ENCODE measurements at regions not wholly inside any gene's neighbourhood (a gene's known extent, or its start where the extent isn't known, plus 50 kb on each side); places are given as distances from the start of the nearest gene placed in this dataset.

GRCh38 chr20:55472704-55473103 lies 532.6 kb downstream of the CBLN4 start:
- H3K36me3 ChIP-seq (ENCODE audit: control insufficient read depth in 1 of 2, insufficient read depth in 2 of 2, low read length in 2 of 2) = no peaks in the 10 kb centered on the region
- no peaks in the 10 kb centered on the region for H3K4me1 ChIP-seq (ENCODE audit: control insufficient read depth in 1 of 2, insufficient read depth in 2 of 2, low read length in 2 of 2)
- no peak overlapping the region for H3K27ac ChIP-seq (ENCODE audit: low read length)
- H3K27me3 ChIP-seq (ENCODE audit: low read depth, low read length) = no peaks in the 10 kb centered on the region
- H3K4me3 ChIP-seq (ENCODE audit: low read depth in 1 of 2, low read length in 2 of 2) = no peak overlapping the region
- no peaks in the 10 kb centered on the region for H3K9me3 ChIP-seq (ENCODE audit: control insufficient read depth in 1 of 2, low read length in 2 of 2)

GRCh38 chr20:55471052-55472006 lies 534.0 kb downstream of the CBLN4 start:
- H3K4me1 ChIP-seq (ENCODE audit: control insufficient read depth in 1 of 2, insufficient read depth in 2 of 2, low read length in 2 of 2) = no peaks in the 10 kb centered on the region
- H3K9me3 ChIP-seq (ENCODE audit: control insufficient read depth in 1 of 2, low read length in 2 of 2) = no peaks in the 10 kb centered on the region
- H3K27me3 ChIP-seq (ENCODE audit: low read depth, low read length) = no peaks in the 10 kb centered on the region
- no peaks in the 10 kb centered on the region for H3K36me3 ChIP-seq (ENCODE audit: control insufficient read depth in 1 of 2, insufficient read depth in 2 of 2, low read length in 2 of 2)
- H3K27ac ChIP-seq (ENCODE audit: low read length) = no peak overlapping the region
- H3K4me3 ChIP-seq (ENCODE audit: low read depth in 1 of 2, low read length in 2 of 2) = no peak overlapping the region

- Histone ChIP-seq H3K36me3 (ENCODE audit: control insufficient read depth in 1 of 2, insufficient read depth in 2 of 2, low read length in 2 of 2) (no peaks in the 10 kb centered on the region), H3K4me1 (ENCODE audit: control insufficient read depth in 1 of 2, insufficient read depth in 2 of 2, low read length in 2 of 2) (no peaks in the 10 kb centered on the region), H3K27me3 (ENCODE audit: low read depth, low read length) (no peaks in the 10 kb centered on the region), H3K9me3 (ENCODE audit: control insufficient read depth in 1 of 2, low read length in 2 of 2) (no peaks in the 10 kb centered on the region), H3K4me3 (ENCODE audit: low read depth in 1 of 2, low read length in 2 of 2) (no peak overlapping the region), H3K27ac (ENCODE audit: low read length) (no peak overlapping the region)
Observed at GRCh38 chr20:55469074-55469473, 536.2 kb downstream of the CBLN4 start.

GRCh38 chr20:55461519-55461918 lies 543.8 kb downstream of the CBLN4 start:
- H3K27ac ChIP-seq (ENCODE audit: low read length) = no peak overlapping the region
- H3K27me3 ChIP-seq (ENCODE audit: low read depth, low read length) = no peaks in the 10 kb centered on the region
- no peak overlapping the region for H3K4me3 ChIP-seq (ENCODE audit: low read depth in 1 of 2, low read length in 2 of 2)
- H3K4me1 ChIP-seq (ENCODE audit: control insufficient read depth in 1 of 2, insufficient read depth in 2 of 2, low read length in 2 of 2) = no peaks in the 10 kb centered on the region
- H3K9me3 ChIP-seq (ENCODE audit: control insufficient read depth in 1 of 2, low read length in 2 of 2) = no peaks in the 10 kb centered on the region
- no peaks in the 10 kb centered on the region for H3K36me3 ChIP-seq (ENCODE audit: control insufficient read depth in 1 of 2, insufficient read depth in 2 of 2, low read length in 2 of 2)

- Histone ChIP-seq H3K27me3 (ENCODE audit: low read depth, low read length) (no peaks in the 10 kb centered on the region), H3K9me3 (ENCODE audit: control insufficient read depth in 1 of 2, low read length in 2 of 2) (no peaks in the 10 kb centered on the region), H3K4me1 (ENCODE audit: control insufficient read depth in 1 of 2, insufficient read depth in 2 of 2, low read length in 2 of 2) (no peaks in the 10 kb centered on the region), H3K36me3 (ENCODE audit: control insufficient read depth in 1 of 2, insufficient read depth in 2 of 2, low read length in 2 of 2) (no peaks in the 10 kb centered on the region), H3K27ac (ENCODE audit: low read length) (no peak overlapping the region), H3K4me3 (ENCODE audit: low read depth in 1 of 2, low read length in 2 of 2) (no peak overlapping the region)
Observed at GRCh38 chr20:55456316-55456940, 548.9 kb downstream of the CBLN4 start.

- Histone ChIP-seq H3K4me1 (ENCODE audit: control insufficient read depth in 1 of 2, insufficient read depth in 2 of 2, low read length in 2 of 2) (no peaks in the 10 kb centered on the region), H3K9me3 (ENCODE audit: control insufficient read depth in 1 of 2, low read length in 2 of 2) (no peaks in the 10 kb centered on the region), H3K4me3 (ENCODE audit: low read depth in 1 of 2, low read length in 2 of 2) (no peak overlapping the region), H3K27me3 (ENCODE audit: low read depth, low read length) (no peaks in the 10 kb centered on the region), H3K36me3 (ENCODE audit: control insufficient read depth in 1 of 2, insufficient read depth in 2 of 2, low read length in 2 of 2) (no peaks in the 10 kb centered on the region), H3K27ac (ENCODE audit: low read length) (no peak overlapping the region)
Observed at GRCh38 chr20:55449091-55449490, 556.2 kb downstream of the CBLN4 start.

- H3K9me3 ChIP-seq (ENCODE audit: control insufficient read depth in 1 of 2, low read length in 2 of 2) = no peaks in the 10 kb centered on the region
- no peaks in the 10 kb centered on the region for H3K27me3 ChIP-seq (ENCODE audit: low read depth, low read length)
- no peaks in the 10 kb centered on the region for H3K36me3 ChIP-seq (ENCODE audit: control insufficient read depth in 1 of 2, insufficient read depth in 2 of 2, low read length in 2 of 2)
- no peak overlapping the region for H3K27ac ChIP-seq (ENCODE audit: low read length)
- no peak overlapping the region for H3K4me3 ChIP-seq (ENCODE audit: low read depth in 1 of 2, low read length in 2 of 2)
- H3K4me1 ChIP-seq (ENCODE audit: control insufficient read depth in 1 of 2, insufficient read depth in 2 of 2, low read length in 2 of 2) = no peaks in the 10 kb centered on the region
Observed at GRCh38 chr20:55446301-55446700, 559.0 kb downstream of the CBLN4 start.

- H3K9me3 ChIP-seq (ENCODE audit: control insufficient read depth in 1 of 2, low read length in 2 of 2) = no peaks in the 10 kb centered on the region
- H3K4me1 ChIP-seq (ENCODE audit: control insufficient read depth in 1 of 2, insufficient read depth in 2 of 2, low read length in 2 of 2) = no peaks in the 10 kb centered on the region
- H3K27me3 ChIP-seq (ENCODE audit: low read depth, low read length) = no peaks in the 10 kb centered on the region
- H3K27ac ChIP-seq (ENCODE audit: low read length) = no peak overlapping the region
- H3K36me3 ChIP-seq (ENCODE audit: control insufficient read depth in 1 of 2, insufficient read depth in 2 of 2, low read length in 2 of 2) = no peaks in the 10 kb centered on the region
- H3K4me3 ChIP-seq (ENCODE audit: low read depth in 1 of 2, low read length in 2 of 2) = no peak overlapping the region
Observed at GRCh38 chr20:55439070-55439469, 566.2 kb downstream of the CBLN4 start.

GRCh38 chr20:55437798-55438415 lies 567.4 kb downstream of the CBLN4 start:
- H3K27ac ChIP-seq (ENCODE audit: low read length) = no peak overlapping the region
- no peaks in the 10 kb centered on the region for H3K4me1 ChIP-seq (ENCODE audit: control insufficient read depth in 1 of 2, insufficient read depth in 2 of 2, low read length in 2 of 2)
- H3K27me3 ChIP-seq (ENCODE audit: low read depth, low read length) = no peaks in the 10 kb centered on the region
- H3K4me3 ChIP-seq (ENCODE audit: low read depth in 1 of 2, low read length in 2 of 2) = no peak overlapping the region
- no peaks in the 10 kb centered on the region for H3K36me3 ChIP-seq (ENCODE audit: control insufficient read depth in 1 of 2, insufficient read depth in 2 of 2, low read length in 2 of 2)
- no peaks in the 10 kb centered on the region for H3K9me3 ChIP-seq (ENCODE audit: control insufficient read depth in 1 of 2, low read length in 2 of 2)

- no peak overlapping the region for H3K27ac ChIP-seq (ENCODE audit: low read length)
- H3K4me1 ChIP-seq (ENCODE audit: control insufficient read depth in 1 of 2, insufficient read depth in 2 of 2, low read length in 2 of 2) = no peaks in the 10 kb centered on the region
- H3K27me3 ChIP-seq (ENCODE audit: low read depth, low read length) = no peaks in the 10 kb centered on the region
- H3K9me3 ChIP-seq (ENCODE audit: control insufficient read depth in 1 of 2, low read length in 2 of 2) = no peaks in the 10 kb centered on the region
- no peaks in the 10 kb centered on the region for H3K36me3 ChIP-seq (ENCODE audit: control insufficient read depth in 1 of 2, insufficient read depth in 2 of 2, low read length in 2 of 2)
- no peak overlapping the region for H3K4me3 ChIP-seq (ENCODE audit: low read depth in 1 of 2, low read length in 2 of 2)
Observed at GRCh38 chr20:55424968-55425367, 580.4 kb downstream of the CBLN4 start.

GRCh38 chr20:55424476-55424875 lies 580.8 kb downstream of the CBLN4 start:
- Histone ChIP-seq H3K27me3 (ENCODE audit: low read depth, low read length) (no peaks in the 10 kb centered on the region), H3K9me3 (ENCODE audit: control insufficient read depth in 1 of 2, low read length in 2 of 2) (no peaks in the 10 kb centered on the region), H3K27ac (ENCODE audit: low read length) (no peak overlapping the region), H3K4me1 (ENCODE audit: control insufficient read depth in 1 of 2, insufficient read depth in 2 of 2, low read length in 2 of 2) (no peaks in the 10 kb centered on the region), H3K36me3 (ENCODE audit: control insufficient read depth in 1 of 2, insufficient read depth in 2 of 2, low read length in 2 of 2) (no peaks in the 10 kb centered on the region), H3K4me3 (ENCODE audit: low read depth in 1 of 2, low read length in 2 of 2) (no peak overlapping the region)
